Right lobe of liver (tissue), 4 donors: ENCODE measurements at regions not wholly inside any gene's neighbourhood (a gene's known extent, or its start where the extent isn't known, plus 50 kb on each side); places are given as distances from the start of the nearest gene placed in this dataset.

ENCODE experiments used
- CTCF ChIP-seq, 4 donors: fragments of 200-600 bp in 3 of 4; fragments of 450-650 bp in 1 of 4; IDR thresholded peaks; one replicate each; pipeline versions ENCODE4 v1.5.1 to v1.8.0; 2016 to 2022; ENCODE audit warnings: antibody characterized with exemption in 4 of 4, mild to moderate bottlenecking in 2 of 4
- POLR2A ChIP-seq: fragments of 450-650 bp; IDR thresholded peaks from one replicate; pipeline ENCODE4 v1.6.1; 2017; ENCODE audit warnings: antibody characterized with exemption, mild to moderate bottlenecking
- donor health status: DM: no; HTN: no; CAD: no.
- donor health status: DM: no; HTN: no; CAD: no.
- donor health status: DM: no; HTN: yes; CAD: no.

- TF ChIP-seq CTCF (IDR thresholded peaks at IDR 0.05) (no peak), POLR2A (no peak)
These were observed 192.0 kb upstream of the RALGAPA2 start for GRCh38 chr20:20904501-20904831.
